NB4 (cell line): ENCODE measurements at regions not wholly inside any gene's neighbourhood (a gene's known extent, or its start where the extent isn't known, plus 50 kb on each side); places are given as distances from the start of the nearest gene placed in this dataset.

Experiments
- CTCF ChIP-seq: IDR thresholded peaks from one replicate; pipeline ENCODE4 v1.5.1; 2012; ENCODE audit warnings: low read depth, low read length
- POLR2A ChIP-seq: IDR thresholded peaks from 2 replicates; pipeline ENCODE4 v1.6.1; 2011; ENCODE audit warnings: mild to moderate bottlenecking; ENCODE audit not compliant: insufficient read length; ENCODE audit errors: extremely low read depth

DNA sequence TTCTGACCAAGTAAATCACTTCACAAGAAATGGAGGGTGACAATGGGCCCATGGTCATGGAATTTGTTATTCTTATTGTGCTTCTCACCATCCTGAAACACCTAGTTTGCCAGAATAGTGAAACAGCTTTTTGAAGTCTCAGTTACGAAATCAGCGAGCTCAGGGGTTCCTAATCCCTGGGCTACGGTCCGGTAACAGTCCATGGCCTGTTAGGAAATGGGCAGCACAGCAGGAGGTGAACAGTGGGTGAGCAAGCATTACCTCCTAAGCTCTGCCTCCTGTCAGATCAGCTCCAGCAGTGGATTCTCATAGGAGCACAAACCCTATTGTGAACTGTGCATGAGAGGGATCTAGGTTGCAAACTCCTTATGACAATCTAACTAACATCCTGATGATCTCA lies 1356.3 kb downstream of the KCNT2 start:
- TF ChIP-seq POLR2A (no peak), CTCF (no peak)
